ENCODE measurements at regions not wholly inside any gene's neighbourhood (a gene's known extent, or its start where the extent isn't known, plus 50 kb on each side); places are given as distances from the start of the nearest gene placed in this dataset.

DNA sequence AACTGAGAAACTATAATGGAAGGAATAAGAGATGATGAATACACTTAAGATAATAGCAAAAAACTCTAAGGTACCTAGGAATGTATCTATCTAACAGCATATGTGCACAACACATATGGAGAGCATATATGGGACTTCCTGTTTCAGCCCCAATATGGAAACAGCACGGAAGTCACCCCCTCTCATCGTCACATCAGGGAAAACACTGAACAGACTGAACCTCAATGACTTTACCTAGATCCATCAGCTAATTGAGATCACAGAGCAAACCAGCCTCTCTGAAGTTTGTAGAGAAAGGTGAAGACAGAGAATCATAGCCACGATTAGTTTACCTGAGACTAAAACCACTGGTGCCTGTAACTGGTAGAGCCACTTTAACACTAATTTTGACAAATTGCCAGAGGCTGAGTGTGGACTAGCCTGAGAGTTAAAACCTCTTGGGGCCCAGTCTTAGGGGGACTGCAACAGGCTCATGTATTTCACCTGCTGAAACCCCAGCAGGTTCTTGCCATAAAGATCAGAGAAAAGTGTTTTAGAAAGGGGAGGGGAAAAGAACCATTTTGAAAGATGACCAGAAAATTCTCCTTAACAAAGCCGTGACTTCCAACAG, 722.6 kb downstream of the TBC1D22A start:
- no peak for TF ChIP-seq CTCF (IDR thresholded peaks at IDR 0.05; ENCODE audit: insufficient read depth, low read length, severe bottlenecking)
- H3K36me3 ChIP-seq (ENCODE audit: control insufficient read depth, insufficient read depth, low read length) = no peaks in the 10 kb centered on the region
- H3K4me3 ChIP-seq (ENCODE audit: low read depth, low read length) = no peak overlapping the region
- no peaks in the 10 kb centered on the region for H3K27me3 ChIP-seq (ENCODE audit: control insufficient read depth, insufficient read depth, low read length)
- DNase-seq (ENCODE audit: low read depth) (no peak), FAIRE-seq (no peak)

- DNase-seq (ENCODE audit: low read depth) (no peak), FAIRE-seq (no peak)
- no peaks in the 10 kb centered on the region for H3K27me3 ChIP-seq (ENCODE audit: control insufficient read depth, insufficient read depth, low read length)
- no peak overlapping the region for H3K4me3 ChIP-seq (ENCODE audit: low read depth, low read length)
- H3K36me3 ChIP-seq (ENCODE audit: control insufficient read depth, insufficient read depth, low read length) = no peaks in the 10 kb centered on the region
- no peak for TF ChIP-seq CTCF (IDR thresholded peaks at IDR 0.05; ENCODE audit: insufficient read depth, low read length, severe bottlenecking)
Measured at GRCh38 chr22:47476231-47476630, 713.8 kb downstream of the TBC1D22A start.

DNA sequence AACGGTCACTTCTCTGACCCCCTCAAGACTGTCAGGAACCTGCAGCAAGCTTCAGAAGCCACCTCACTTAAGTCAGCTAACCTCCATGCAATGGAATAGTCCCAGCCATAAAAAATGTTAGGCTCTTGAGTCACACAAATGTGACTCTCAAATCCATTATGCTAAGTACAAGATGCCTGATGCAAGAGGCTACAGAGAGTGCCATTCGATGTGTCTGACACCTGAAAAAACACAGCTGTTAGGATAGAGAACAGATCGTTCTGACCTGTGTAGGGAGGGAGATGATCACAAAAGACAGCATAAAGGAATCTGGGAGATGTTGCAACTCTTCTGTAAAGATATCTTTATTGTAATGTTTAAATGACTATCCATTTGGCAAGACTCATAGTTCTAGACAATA, 712.4 kb downstream of the TBC1D22A start:
- DNase-seq (ENCODE audit: low read depth) (no peak), FAIRE-seq (peak; percentile 82)
- Histone ChIP-seq H3K36me3 (ENCODE audit: control insufficient read depth, insufficient read depth, low read length) (no peaks in the 10 kb centered on the region), H3K4me3 (ENCODE audit: low read depth, low read length) (no peak overlapping the region), H3K27me3 (ENCODE audit: control insufficient read depth, insufficient read depth, low read length) (no peaks in the 10 kb centered on the region)
- TF ChIP-seq CTCF (IDR thresholded peaks at IDR 0.05; ENCODE audit: insufficient read depth, low read length, severe bottlenecking) = no peak

DNA sequence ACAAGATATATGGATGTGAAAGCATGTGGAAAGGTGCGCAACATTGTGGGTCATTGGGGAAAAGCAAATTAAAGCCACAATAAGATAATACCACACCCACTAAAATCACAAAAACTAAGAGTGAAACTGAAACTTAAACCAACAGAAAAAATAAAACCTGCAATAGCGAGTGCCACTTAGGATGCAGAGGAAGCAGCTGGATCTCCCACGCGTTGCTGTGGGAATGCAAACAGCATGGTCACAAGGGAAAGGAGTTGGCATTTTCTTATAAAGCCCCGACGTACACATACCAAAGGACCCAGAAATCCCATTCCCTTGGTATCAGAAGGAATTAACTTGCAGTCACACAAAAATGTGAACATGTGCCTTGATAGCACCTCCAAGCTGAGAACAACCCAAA, 712.0 kb downstream of the TBC1D22A start:
- no peak for TF ChIP-seq CTCF (IDR thresholded peaks at IDR 0.05; ENCODE audit: insufficient read depth, low read length, severe bottlenecking)
- FAIRE-seq = no peak
- Histone ChIP-seq H3K27me3 (ENCODE audit: control insufficient read depth, insufficient read depth, low read length) (no peaks in the 10 kb centered on the region), H3K36me3 (ENCODE audit: control insufficient read depth, insufficient read depth, low read length) (no peaks in the 10 kb centered on the region), H3K4me3 (ENCODE audit: low read depth, low read length) (no peak overlapping the region)
- no peak for DNase-seq (ENCODE audit: low read depth)

GRCh38 chr22:47472636-47473035, 710.2 kb downstream of the TBC1D22A start:
- H3K27me3 ChIP-seq (ENCODE audit: control insufficient read depth, insufficient read depth, low read length) = no peaks in the 10 kb centered on the region

More at GRCh38 chr22:47472636-47473035, 710.2 kb downstream of the TBC1D22A start:
- no peak for TF ChIP-seq CTCF (IDR thresholded peaks at IDR 0.05; ENCODE audit: insufficient read depth, low read length, severe bottlenecking)
- H3K4me3 ChIP-seq (ENCODE audit: low read depth, low read length) = no peak overlapping the region
- no peaks in the 10 kb centered on the region for H3K36me3 ChIP-seq (ENCODE audit: control insufficient read depth, insufficient read depth, low read length)
- FAIRE-seq (no peak), DNase-seq (ENCODE audit: low read depth) (no peak)

Measured in bronchial epithelial cell (primary cell).